GM19239 (cell line): ENCODE measurements at regions not wholly inside any gene's neighbourhood (a gene's known extent, or its start where the extent isn't known, plus 50 kb on each side); places are given as distances from the start of the nearest gene placed in this dataset.

Experiments
- DNase-seq: peaks from one replicate; pipeline ENCODE4 v3.0.0; 2011; ENCODE audit warnings: low spot score; ENCODE audit not compliant: insufficient read length
- FAIRE-seq: peaks from 2 replicates; lab custom pipeline; 2011; peaks lifted over from hg19 to GRCh38; lab: Jason Lieb, UNC

DNA sequence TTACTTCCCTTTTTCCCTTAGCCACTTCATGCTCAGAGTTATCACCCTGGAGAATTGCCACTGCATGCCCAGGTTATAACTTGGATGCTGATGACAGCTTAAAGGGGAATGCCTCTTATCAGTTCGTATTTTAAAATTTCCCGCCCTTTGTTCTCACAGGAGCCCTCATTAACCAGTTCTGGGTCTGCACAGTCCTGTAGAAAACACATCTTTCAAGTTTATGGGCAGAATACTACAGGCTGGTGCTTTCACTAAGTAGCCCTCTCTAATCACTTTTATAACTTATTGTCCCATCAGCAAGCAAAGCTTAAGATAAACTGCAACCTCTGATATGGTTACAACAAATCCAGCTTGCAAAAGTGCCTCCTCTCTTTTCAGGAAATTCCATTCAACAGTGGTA, 587.3 kb upstream of the UBE2E2 start:
- no peak for DNase-seq
- FAIRE-seq, result no peak

DNA sequence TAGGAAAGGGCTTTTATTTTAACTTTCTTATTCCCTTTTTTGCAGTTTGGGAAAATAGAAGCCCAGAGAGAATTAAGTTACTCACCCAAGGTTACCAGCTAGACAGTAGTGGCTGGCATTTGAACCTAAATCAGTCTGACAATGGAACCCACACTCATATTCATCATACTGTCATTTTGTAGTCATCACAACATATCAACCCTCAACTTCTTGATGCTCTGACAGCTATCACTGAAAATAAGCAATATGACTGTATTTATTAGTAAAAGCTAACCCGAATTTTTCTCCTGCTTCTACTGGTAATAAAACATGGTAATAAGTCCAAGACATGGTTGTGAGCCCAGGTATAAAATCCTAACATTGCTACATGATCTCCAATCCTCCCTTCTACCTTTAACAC, 585.8 kb upstream of the UBE2E2 start:
- DNase-seq, result no peak
- no peak for FAIRE-seq

DNA sequence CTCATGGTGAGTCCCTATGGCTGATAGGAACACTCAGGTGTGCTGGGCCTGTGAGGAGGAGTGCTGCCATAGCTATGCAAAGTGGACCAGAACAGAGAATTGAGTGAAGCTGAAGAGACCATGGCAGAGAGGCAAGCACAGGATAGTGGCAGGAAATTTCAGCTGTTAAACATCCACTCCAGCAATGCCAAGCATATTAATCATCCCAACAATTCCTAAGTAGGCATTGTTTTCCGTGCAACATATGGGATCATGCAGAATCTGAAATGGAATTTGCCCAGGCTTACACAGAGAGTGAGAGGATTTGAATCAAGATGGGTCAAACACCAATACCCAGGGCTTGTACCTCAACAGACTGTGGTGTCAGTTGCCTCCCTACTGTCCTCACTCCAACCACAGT, 582.6 kb upstream of the UBE2E2 start:
- FAIRE-seq (no peak), DNase-seq (no peak)

DNA sequence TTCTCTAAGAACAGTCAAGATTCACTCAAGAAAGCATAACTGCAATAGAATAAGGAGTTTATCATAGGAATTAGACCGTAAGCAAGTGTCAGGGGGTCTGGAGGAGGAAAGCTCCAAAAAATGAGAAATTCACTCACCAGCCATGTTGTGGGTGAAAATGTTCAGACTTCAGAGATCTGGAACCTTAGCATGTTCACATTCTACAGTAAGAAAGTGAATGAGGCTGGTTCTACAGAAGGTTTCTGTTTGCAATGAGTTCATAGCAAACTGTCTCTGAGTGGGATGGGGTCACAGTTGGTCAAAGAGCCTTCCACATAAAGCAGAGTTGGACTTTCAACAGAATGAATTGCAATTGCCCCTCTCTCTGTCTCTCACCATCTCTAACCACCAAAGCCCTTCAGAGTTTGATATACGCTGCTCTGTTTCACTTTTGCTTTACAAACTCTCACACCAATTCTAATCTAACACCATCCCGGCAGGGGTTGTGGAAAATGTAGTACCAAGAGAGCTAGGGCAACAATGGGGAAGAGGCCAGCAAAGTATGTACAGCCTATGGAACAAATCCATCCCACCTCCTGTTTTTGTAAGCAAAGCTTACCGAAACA, 581.8 kb upstream of the UBE2E2 start:
- FAIRE-seq, result no peak
- DNase-seq, result no peak

DNA sequence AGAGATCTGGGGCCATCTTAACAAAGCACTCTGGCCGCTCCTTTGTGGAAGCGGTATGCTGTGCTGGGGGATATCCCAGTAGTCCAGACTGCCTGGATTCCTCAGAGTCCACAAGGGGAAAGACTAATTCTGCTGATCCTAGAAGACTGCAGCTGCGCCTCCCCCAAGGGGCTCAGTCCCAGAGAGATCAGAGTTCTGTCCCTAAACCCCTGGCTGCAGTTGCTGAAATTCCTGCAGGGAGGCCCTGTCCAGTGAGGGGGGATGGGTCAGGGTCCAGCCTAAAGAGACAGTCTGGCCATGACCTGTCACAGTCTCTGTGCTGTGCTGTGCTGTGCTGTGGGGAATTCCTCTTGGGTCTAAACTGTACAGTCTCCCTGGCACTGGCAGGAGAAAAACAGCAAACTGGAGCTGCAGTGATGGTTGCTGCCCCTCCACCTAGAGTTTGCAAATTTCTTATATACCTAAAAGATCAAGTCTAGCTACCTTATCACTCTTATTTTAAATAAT, 575.1 kb upstream of the UBE2E2 start:
- DNase-seq (no peak), FAIRE-seq (no peak)

DNA sequence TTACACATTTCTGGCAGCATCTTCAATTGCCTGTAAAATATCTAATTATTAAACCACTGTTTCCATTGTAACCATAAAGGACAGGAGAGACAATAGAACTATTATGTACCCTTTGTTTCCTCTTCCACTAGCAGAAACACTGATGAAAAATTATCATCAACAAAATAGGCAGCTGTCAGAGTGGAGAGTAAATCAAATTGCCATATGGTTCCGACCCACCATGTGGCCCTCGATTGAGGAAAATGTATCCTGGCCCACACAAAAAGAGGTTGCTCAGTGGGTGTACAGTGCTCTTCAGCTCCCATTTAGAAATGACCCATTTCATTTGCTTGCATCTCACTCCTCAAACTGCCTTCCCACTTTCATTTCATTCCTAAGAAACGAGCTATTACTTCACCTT, 570.6 kb upstream of the UBE2E2 start:
- FAIRE-seq, result no peak
- DNase-seq, result no peak

DNA sequence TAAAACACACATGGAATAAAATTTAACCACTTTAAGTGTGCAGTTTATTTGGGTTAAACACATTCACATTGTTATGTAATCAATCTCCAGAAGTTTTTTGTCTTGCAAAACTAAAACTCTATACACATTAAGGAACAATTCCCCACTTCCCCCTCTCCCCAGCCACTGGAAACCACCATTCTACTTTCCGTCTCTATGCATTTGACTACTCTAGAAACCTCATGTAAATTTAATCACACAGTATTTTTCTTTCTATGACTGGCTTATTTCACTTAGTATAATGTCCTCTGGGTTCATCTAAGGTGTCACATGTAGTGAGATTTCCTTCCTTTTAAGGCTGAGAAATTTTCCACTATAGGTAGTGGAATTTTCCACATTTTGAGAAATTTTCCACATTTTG, 568.7 kb upstream of the UBE2E2 start:
- no peak for DNase-seq
- no peak for FAIRE-seq

DNA sequence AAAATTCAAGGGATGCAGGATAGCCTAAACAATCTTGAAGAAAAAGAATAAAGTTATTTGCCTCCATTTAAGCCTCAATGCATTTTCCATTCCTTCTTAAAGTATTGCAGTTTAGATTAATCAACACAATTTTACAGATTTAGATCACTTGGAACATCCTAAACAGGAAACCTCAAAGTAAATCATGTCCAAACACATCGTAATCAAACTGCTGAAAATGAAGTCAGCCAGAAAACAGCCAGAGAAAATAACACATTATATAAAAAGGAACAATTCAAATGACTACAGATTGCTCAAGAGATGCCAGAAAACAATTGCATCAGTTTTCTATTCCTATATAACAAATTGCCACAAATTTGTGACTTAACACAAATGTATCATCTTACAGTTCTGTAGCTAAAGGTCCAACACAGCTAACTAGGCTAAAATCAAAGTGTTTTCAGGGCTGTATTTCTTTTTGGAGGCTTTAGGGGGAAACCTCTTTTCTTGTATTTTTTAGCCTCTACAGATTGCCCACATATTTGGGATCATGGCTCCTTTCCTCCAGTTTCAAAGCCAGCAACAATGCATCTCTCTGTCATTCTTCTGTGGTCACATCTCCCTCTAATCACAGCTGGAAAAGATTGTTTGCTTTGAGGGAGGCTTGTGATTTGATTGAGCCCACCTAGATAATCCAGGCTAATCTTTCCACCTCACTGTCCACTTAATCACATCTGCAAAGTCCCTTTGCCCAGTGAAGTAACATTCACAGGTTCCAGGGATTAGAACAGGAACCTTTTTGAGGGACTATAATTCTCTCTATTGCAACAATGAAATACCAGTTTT, 543.3 kb upstream of the UBE2E2 start:
- no peak for FAIRE-seq
- DNase-seq, result no peak

DNA sequence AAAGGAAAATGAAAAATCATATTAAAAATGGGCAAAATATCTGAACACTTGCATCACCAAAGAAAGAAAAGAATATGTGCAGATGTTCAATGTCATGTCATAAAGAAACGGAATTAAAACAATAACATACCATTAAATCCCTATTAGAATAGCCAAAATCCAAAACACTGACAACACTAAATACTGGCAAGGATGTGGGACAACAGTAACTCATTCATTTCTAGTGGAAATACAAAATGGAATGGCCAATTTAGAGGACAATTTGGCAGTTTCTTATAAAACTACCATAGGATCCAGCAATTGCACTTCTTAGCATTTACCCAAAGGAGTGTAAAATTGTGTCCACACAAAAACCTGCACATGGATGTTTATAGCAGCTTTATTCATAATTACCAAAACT, 542.5 kb upstream of the UBE2E2 start:
- FAIRE-seq, result no peak
- no peak for DNase-seq

DNA sequence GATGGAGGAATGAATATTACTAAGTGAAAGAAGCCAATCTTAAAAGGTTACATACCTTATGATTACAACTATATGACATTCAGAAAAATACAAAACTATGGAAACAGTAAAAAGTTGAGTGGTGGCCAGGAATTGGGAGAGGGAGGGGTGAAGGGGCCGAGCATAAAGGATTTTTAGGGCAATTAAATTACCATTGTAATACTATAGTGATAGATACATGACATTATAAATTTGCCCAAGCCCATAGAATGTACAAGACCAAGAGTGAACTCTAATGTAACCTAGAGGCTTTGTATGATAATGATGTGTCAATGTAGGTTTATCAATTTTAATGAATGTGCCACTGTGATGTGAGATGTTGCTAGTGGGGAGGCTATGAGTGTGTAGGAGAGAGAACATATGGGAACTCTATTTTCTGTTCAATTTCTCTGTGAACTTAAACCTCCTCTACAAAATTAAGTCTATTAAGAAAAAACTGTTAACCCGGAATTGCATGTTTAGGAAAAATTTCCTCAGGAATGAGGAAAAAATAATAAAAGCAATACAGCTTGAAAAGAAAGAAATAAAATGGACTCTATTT, 541.9 kb upstream of the UBE2E2 start:
- FAIRE-seq (no peak), DNase-seq (no peak)

DNA sequence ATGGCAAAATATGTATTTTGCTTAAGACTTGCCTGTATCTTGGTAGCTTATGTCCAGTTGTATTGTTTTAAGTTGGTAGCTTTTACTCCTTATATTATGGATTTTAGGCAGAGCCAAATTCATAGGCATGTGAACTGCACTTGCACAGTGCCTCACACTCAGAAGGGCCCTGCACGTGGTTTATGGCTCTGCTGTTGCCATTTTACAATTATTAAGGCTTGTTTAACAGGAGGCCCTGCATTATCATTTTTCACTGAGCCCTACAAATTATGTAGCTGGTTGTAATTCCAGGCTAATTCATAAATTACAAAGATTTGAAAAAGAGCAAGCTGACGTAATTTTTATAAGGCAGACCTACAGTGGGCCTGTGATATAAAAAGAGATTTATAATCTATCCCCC, 537.6 kb upstream of the UBE2E2 start:
- DNase-seq, result no peak
- no peak for FAIRE-seq

DNA sequence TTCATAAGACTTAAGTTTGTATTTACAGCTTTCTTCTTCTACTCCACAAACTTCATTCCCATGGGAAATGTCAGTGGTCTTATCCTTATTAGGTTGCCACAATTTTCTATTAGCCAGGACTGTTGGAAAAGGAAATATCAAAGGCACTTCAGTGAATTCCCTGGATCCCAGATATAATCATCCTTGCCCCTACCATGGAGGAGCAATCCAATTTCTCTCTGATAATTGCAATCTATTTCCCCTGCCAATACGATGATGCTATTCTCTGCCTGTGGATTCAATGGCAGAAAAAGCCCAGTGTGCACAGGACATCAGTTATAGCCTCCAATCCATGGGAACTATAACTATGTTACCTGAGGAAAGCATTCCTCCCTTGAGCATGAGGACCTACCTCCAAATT, 536.4 kb upstream of the UBE2E2 start:
- no peak for FAIRE-seq
- no peak for DNase-seq

DNA sequence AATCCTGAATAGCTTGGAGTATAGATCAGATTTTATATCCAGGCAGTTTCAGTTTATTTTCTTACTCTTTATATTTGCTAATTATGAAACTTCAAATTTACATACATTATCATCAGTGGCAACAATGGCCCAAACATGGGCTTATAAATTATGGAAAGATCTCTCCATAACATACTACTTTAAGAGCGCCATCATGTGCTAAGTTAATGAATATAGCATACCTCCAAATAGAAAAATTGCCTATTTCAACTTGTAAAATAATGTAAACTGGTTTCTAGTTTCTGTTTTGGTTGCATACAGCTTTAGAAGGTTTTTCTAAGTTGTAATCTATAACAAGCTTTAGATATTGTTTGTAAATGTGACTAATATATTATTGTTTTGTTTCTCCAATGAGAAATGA, 531.3 kb upstream of the UBE2E2 start:
- DNase-seq (no peak), FAIRE-seq (no peak)

DNA sequence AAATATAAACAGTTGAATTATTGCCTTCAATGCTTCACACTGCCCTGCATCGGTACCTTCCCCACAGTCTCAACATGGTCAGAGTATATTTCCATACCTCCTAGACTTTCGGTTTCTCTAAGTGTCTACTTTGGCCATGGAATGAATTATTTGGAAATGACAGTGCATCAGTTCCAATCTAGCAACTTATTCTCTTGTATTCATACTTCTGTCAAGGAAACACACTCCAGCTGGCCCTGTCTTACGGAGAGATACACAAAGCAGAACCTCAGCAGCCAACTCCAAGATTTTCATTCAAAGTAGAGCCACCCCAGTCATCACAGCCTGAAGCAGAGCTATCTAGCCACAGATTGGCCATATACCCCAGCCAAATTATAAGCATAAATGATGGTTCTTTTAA, 518.4 kb upstream of the UBE2E2 start:
- DNase-seq (no peak), FAIRE-seq (no peak)

DNA sequence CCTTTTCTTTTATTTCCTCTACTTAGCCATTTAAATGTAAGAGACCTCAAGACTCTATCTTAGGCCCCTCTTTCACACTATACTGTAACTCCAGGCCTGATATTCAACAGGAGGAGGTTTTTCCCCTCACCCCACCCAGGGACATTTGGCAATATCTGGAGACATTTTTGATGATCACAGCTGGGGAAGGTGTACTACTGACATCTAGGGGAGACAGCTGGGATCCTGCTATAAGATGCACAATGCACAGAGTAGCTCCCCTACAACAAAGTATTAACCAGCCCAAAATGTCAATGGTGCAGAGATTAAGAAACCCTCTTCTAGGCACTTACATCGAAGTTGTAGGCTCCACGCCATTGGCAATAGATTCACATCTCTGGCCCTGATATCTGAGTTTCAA, 517.5 kb upstream of the UBE2E2 start:
- DNase-seq (no peak), FAIRE-seq (no peak)

DNA sequence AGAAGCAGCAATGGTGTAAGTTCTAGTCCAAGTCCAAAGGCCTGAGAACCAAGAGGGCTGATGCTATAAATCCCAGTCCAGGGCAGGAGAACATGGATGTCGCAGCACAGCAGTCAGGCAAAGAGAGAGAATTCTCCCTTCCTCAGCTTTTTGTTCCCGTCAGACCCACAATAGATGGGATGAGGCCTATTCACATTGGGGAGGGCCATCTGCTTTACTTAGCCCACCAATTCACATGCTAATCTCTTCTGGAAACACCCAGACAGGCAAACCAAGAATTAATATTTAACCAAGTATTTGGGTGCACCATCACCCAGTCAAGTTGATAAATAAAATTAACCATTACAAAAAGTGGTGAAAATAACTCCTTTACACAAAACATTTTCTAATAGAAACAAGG, 511.7 kb upstream of the UBE2E2 start:
- DNase-seq, result no peak
- FAIRE-seq, result no peak

DNA sequence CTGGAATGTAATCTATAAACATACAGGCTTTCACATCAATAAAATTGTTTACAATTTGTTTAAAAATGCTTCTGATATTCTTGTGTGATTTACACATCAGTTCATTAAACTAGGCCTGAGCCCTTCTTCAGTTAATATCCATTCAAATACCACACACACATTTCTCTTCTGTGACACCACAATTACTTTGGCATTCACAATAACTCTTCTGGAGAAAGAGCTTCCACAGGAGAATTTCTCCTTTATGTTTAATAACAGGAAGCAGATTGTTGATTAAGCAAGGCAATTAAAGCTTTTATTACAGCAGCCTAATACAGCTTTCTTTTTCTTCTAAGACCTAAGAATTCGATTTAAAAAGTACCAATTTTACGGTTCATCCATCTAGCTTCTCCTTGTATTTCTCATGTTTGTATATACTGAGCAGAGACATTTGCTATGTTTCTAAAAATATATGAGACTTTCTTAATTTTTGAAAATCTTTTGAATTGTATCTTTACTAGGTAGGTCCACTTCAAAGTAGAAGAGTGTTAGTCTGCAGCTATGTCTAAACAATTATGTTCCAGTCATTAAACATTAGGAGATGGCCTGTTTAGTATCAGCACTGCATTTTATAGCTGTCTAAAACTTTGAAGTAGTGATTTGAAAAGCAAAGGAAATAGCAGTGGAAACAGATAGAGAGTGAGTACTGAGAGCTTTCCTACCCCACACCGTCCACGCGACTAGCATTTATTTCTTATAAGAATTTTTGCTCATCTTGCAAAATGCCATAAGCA, 511.1 kb upstream of the UBE2E2 start:
- DNase-seq, result no peak
- no peak for FAIRE-seq

DNA sequence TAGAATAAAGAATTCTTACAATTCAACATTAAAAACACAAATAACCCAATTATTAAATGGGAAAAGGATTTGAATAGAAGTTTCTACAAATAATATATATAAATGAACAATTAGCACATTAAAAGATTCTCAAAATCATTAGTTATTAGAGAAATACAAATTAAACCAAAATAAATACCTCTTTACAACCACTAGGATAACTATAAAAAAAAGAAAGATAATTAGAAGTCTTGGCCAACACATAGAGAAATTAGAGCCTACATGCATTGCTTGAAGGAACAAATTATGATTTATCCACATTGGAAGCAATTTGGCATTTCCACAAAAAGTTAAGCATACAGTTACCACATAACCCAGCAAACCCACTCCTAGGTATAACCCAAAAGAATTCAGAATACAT, 502.3 kb upstream of the UBE2E2 start:
- DNase-seq (no peak), FAIRE-seq (no peak)

DNA sequence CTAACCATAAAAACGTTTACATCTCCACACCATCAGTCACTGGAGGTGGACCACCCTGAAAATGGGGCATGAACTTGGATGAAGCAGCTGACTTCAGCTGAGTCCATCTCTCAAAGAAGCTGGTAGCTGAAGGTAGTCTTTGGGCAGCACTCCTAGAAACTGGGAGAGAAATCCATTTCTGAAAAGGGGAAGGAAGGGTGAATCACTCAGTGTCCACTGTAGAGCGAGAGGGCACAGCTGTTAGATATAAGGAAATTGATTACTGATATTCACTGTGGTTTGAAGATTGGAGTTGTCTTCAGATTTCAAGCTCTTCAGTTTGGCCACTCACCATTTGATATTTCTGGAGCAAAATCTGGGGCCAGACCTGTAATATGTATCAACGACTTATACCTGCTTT, 499.0 kb upstream of the UBE2E2 start:
- DNase-seq (no peak), FAIRE-seq (no peak)

DNA sequence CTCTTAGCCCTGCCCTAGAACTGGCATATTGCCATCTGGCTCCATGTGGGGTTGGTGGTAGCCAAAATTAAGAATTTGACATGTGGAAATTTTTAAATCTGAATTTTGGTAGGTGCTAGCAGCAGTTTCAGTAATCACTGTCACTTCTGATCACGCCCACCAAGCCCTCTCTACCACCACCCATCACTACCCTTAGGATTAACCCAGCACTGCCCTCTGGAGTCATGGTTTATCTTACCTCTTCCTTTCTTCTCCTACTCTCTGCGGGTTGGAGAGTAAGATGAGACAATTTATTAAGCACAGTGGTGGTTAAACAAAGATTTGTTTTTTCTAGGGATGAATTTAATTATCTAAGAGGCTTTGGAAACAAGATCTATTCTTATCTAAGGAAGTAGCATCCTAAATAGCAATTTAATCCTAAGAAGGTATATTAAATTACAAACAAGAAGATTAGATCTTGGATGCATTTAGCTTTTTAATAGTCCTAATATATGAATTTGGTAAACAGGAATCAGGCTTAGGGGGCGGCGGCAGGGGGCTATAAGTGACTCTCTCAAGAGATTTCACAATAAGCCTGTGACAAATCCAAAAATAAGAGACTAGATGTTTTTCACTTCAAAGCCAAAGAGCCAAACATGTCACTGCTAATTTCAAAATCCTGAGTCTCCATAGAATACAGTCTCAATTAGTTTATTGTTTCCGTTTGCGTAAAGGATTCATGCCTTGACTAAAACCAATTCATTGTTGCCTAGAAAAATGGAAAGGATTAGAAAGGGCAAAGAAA, 498.4 kb upstream of the UBE2E2 start:
- no peak for DNase-seq
- no peak for FAIRE-seq
